ENCODE measurements at regions not wholly inside any gene's neighbourhood (a gene's known extent, or its start where the extent isn't known, plus 50 kb on each side); places are given as distances from the start of the nearest gene placed in this dataset.

DNA sequence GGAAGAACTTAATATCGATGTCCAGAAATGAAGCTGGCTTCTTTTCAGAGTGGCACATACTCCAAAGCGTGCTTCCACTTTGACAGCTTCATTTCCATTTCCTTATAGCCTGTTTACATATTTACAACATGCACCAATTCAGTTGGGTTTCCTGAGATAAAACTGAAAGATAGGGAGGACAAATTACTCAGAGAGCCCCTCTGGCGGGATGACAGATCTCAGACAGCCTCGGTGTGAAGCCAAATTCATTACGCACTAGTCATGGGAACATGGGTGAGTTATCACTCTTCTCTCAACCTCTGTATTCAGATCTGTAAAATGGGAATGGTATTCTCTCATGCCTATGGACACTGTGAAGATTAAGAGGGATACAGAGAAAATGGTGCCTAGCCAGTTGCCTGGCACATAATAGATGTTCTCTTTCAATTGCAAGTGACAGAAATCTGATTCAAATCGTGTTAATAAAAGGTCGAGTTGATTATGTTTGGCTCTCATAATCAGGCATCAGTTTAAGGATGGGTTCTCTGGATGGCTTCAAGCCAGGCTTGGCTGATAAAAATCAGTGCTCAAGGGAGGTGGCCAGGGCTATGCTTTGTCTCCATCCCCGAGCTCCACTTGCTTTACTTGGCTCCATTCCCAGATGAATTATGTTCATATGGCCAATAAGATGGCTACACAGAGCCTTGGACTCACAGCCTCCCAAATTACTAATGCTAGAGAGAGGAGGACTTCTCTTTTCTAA, 132.2 kb upstream of the C1QTNF7 start:
- TF ChIP-seq, protein P1, sequence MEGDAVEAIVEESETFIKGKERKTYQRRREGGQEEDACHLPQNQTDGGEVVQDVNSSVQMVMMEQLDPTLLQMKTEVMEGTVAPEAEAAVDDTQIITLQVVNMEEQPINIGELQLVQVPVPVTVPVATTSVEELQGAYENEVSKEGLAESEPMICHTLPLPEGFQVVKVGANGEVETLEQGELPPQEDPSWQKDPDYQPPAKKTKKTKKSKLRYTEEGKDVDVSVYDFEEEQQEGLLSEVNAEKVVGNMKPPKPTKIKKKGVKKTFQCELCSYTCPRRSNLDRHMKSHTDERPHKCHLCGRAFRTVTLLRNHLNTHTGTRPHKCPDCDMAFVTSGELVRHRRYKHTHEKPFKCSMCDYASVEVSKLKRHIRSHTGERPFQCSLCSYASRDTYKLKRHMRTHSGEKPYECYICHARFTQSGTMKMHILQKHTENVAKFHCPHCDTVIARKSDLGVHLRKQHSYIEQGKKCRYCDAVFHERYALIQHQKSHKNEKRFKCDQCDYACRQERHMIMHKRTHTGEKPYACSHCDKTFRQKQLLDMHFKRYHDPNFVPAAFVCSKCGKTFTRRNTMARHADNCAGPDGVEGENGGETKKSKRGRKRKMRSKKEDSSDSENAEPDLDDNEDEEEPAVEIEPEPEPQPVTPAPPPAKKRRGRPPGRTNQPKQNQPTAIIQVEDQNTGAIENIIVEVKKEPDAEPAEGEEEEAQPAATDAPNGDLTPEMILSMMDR (IDR thresholded peaks at IDR 0.05; ENCODE audit: insufficient read depth, low read depth, low read length), result no peak
- no peak for TF ChIP-seq EZH2 (IDR thresholded peaks at IDR 0.05; ENCODE audit: insufficient read depth, low read length)

Data from astrocyte (in vitro differentiated cells and primary cell).